H9 (cell line): ENCODE measurements at regions not wholly inside any gene's neighbourhood (a gene's known extent, or its start where the extent isn't known, plus 50 kb on each side); places are given as distances from the start of the nearest gene placed in this dataset.

Source experiments
- DNase-seq: peaks from one replicate; pipeline ENCODE4 v3.0.0-alpha.2; 2017
- H2AFZ ChIP-seq: one replicate; pipeline ENCODE4 v1.6.1; 2013; ENCODE audit warnings: mild to moderate bottlenecking, low read length, control low read depth, moderate library complexity
- H2AK5ac ChIP-seq: 2 replicates; pipeline ENCODE4 v1.6.1; 2013; ENCODE audit warnings: low read length, control low read depth, mixed read lengths; ENCODE audit not compliant: insufficient read length
- H2BK120ac ChIP-seq: one replicate; pipeline ENCODE4 v1.6.1; 2013; ENCODE audit warnings: low read depth, mild to moderate bottlenecking, low read length, control low read depth, inconsistent platforms; ENCODE audit not compliant: poor library complexity, severe bottlenecking
- H2BK12ac ChIP-seq: 2 replicates; pipeline ENCODE4 v1.6.1; 2013; ENCODE audit warnings: low read length, control low read depth, mixed read lengths, low read depth; ENCODE audit not compliant: insufficient read length
- H2BK15ac ChIP-seq: 2 replicates; pipeline ENCODE4 v1.6.1; 2013; ENCODE audit warnings: low read depth, low read length, control low read depth
- H2BK20ac ChIP-seq: one replicate; pipeline ENCODE4 v1.6.1; 2013; ENCODE audit warnings: low read depth, mild to moderate bottlenecking, low read length, control low read depth, inconsistent platforms; ENCODE audit not compliant: poor library complexity, severe bottlenecking
- H2BK5ac ChIP-seq: 2 replicates; pipeline ENCODE4 v1.6.1; 2013; ENCODE audit warnings: low read length, control low read depth, mixed read lengths; ENCODE audit not compliant: insufficient read length
- H3K14ac ChIP-seq: 2 replicates; pipeline ENCODE4 v1.6.1; 2013; ENCODE audit warnings: low read length, control low read depth; ENCODE audit not compliant: insufficient read depth
- H3K18ac ChIP-seq: 2 replicates; pipeline ENCODE4 v1.6.1; 2013; ENCODE audit warnings: low read depth, mild to moderate bottlenecking, mixed read lengths, low read length, control low read depth; ENCODE audit not compliant: insufficient read length
- H3K23ac ChIP-seq: 2 replicates; pipeline ENCODE4 v1.6.1; 2013; ENCODE audit warnings: low read length, control low read depth, mixed read lengths, low read depth; ENCODE audit not compliant: insufficient read length
- H3K23me2 ChIP-seq: 2 replicates; pipeline ENCODE4 v1.6.1; 2013; ENCODE audit warnings: low read depth, mild to moderate bottlenecking, mixed read lengths, low read length, control low read depth; ENCODE audit not compliant: insufficient read length, poor library complexity, severe bottlenecking
- H3K27ac ChIP-seq: 2 replicates; pipeline ENCODE4 v1.5.1; 2013; ENCODE audit warnings: low read length, control low read depth, mixed read lengths, low read depth; ENCODE audit not compliant: insufficient read length
- H3K27me3 ChIP-seq: 2 replicates; pipeline ENCODE4 v1.6.1; 2013; ENCODE audit warnings: low read length, control low read depth, inconsistent platforms; ENCODE audit not compliant: insufficient read depth
- H3K4ac ChIP-seq: 2 replicates; pipeline ENCODE4 v1.6.1; 2013; ENCODE audit warnings: low read depth, mild to moderate bottlenecking, control low read depth, inconsistent platforms, low read length, moderate library complexity
- H3K4me1 ChIP-seq: 2 replicates; pipeline ENCODE4 v1.6.1; 2013; ENCODE audit warnings: low read length, control low read depth, inconsistent platforms; ENCODE audit not compliant: insufficient read depth
- H3K4me2 ChIP-seq: 2 replicates; pipeline ENCODE4 v1.6.1; 2013; ENCODE audit warnings: low read length, control low read depth, mixed read lengths; ENCODE audit not compliant: insufficient read length, insufficient read depth
- H3K56ac ChIP-seq: 2 replicates; pipeline ENCODE4 v1.6.1; 2013; ENCODE audit warnings: low read depth, mild to moderate bottlenecking, mixed read lengths, low read length, control low read depth; ENCODE audit not compliant: insufficient read length
- H3K79me1 ChIP-seq: 2 replicates; pipeline ENCODE4 v1.6.1; 2013; ENCODE audit warnings: low read depth, mild to moderate bottlenecking, moderate library complexity, low read length, control low read depth, inconsistent platforms; ENCODE audit not compliant: insufficient read depth, poor library complexity, severe bottlenecking
- H3K79me2 ChIP-seq: 2 replicates; pipeline ENCODE4 v1.6.1; 2013; ENCODE audit warnings: low read length, control low read depth, inconsistent platforms; ENCODE audit not compliant: insufficient read depth
- H3K9ac ChIP-seq: 2 replicates; pipeline ENCODE4 v1.6.1; 2013; ENCODE audit warnings: low read length, control low read depth, mixed read lengths; ENCODE audit not compliant: insufficient read length; ENCODE audit errors: extremely low read depth
- H3K9me3 ChIP-seq: one replicate; pipeline ENCODE4 v1.6.1; 2013; ENCODE audit warnings: low read depth, low read length, inconsistent platforms; ENCODE audit not compliant: control insufficient read depth
- H3T11ph ChIP-seq: one replicate; pipeline ENCODE4 v1.6.1; 2013; ENCODE audit warnings: mild to moderate bottlenecking, low read length, control low read depth, inconsistent platforms
- H4K20me1 ChIP-seq: one replicate; pipeline ENCODE4 v1.6.1; 2013; ENCODE audit not compliant: control insufficient read depth, insufficient read length, insufficient read depth
- H4K5ac ChIP-seq: 2 replicates; pipeline ENCODE4 v1.6.1; 2013; ENCODE audit warnings: low read depth, mild to moderate bottlenecking, mixed read lengths, low read length, control low read depth; ENCODE audit not compliant: insufficient read length
- H4K8ac ChIP-seq: replicated peaks from 2 replicates; pipeline ENCODE4 v1.6.1; 2013; ENCODE audit warnings: low read length, control low read depth, mixed read lengths, low read depth; ENCODE audit not compliant: insufficient read length
- H4K91ac ChIP-seq: 2 replicates; pipeline ENCODE4 v1.6.1; 2013; ENCODE audit warnings: low read depth, mild to moderate bottlenecking, moderate library complexity, mixed read lengths, low read length, control low read depth; ENCODE audit not compliant: insufficient read length
- H3K27ac Mint-ChIP-seq, 3 experiments: 2 replicates in 2 of 3; 3 replicates in 1 of 3; pipeline ENCODE4 v1.8.0; 2020 to 2021; ENCODE audit warnings: mixed read lengths in 3 of 3, mild to moderate bottlenecking in 1 of 3, moderate library complexity in 1 of 3
- H3K27me3 Mint-ChIP-seq: 2 replicates; pipeline ENCODE4 v1.8.0; 2021; ENCODE audit warnings: low read depth, mild to moderate bottlenecking, moderate library complexity, mixed read lengths
- H3K36me3 Mint-ChIP-seq, 3 experiments: 2 replicates in 2 of 3; 3 replicates in 1 of 3; pipeline ENCODE4 v1.8.0; 2020 to 2021; ENCODE audit warnings: low read depth in 3 of 3, mixed read lengths in 3 of 3; ENCODE audit not compliant: insufficient read depth in 1 of 3
- H3K4me1 Mint-ChIP-seq, 2 experiments: 2 replicates each; pipeline ENCODE4 v1.8.0; 2020; ENCODE audit warnings: mixed read lengths in 2 of 2
- H3K4me3 Mint-ChIP-seq, 2 experiments: 2 replicates in 1 of 2; 3 replicates in 1 of 2; pipeline ENCODE4 v1.8.0; 2020 to 2021; ENCODE audit warnings: mild to moderate bottlenecking in 2 of 2, mixed read lengths in 2 of 2, moderate library complexity in 1 of 2
- H3K9me3 Mint-ChIP-seq, 2 experiments: 2 replicates in 1 of 2; 3 replicates in 1 of 2; pipeline ENCODE4 v1.8.0; 2020; ENCODE audit warnings: mild to moderate bottlenecking in 2 of 2, mixed read lengths in 2 of 2, moderate library complexity in 1 of 2
- CTCF ChIP-seq: fragments of 200-600 bp; sonication (generic); conservative IDR thresholded peaks from 3 replicates; pipeline ENCODE4 v1.8.0; 2021; ENCODE audit warnings: antibody characterized with exemption, mild to moderate bottlenecking
- WGBS: extraction: QIAGEN DNeasy Blood & Tissue Kit; methylation state at CpG from one replicate; pipeline ENCODE4 v1.1.7; 2013; ENCODE audit warnings: missing lambda C conversion rate, low lambda C conversion rate, mixed read lengths; ENCODE audit not compliant: insufficient read length; ENCODE audit errors: extremely low coverage; 5-methylcytosine and 5-hydroxymethylcytosine counted together

DNA sequence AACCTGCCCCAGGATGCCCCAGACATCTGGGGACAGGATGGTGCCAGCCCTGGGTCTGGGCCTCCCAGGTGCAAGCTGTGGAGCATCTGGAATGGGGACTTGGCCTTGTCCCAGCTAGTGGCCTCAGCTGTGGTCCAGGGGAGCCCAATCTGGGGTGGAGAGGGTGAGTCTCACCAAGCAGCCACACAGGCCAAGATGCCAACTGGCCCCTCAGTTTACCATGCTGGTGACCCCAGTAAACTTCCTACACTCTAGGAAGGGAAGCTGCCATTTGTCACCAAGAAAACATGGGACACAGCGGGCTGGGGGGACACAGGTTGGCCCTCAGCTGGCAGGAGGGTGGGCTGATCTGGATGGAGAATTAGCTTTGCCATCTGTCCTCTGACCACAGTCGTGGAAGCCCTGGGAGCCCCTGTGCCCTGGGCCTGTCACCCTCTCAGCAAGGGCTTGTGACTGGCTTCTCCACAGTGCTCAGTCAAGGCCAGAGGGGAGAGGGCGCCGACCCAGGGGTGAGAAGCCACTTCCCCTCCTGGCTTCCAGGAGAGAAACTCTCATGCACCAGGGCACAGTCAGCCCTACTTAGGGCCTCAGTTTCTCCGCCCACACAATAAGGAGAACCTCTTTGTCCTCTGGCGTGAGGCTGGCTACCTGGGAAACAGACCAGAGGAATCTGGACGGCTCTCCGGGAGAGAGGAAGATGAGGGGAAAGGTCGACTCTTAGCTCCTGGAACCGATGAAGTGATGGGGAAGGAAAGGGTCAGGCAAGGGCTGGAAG, 126.4 kb upstream of the SMURF2 start:
- Mint-ChIP-seq H3K27ac (no peak overlapping the region), H3K27me3 (no peaks in the 10 kb centered on the region), H3K4me3 (no peak overlapping the region), H3K9me3 (no peaks in the 10 kb centered on the region), H3K4me1 (peaks cover 3 to 4% of the 10 kb centered on the region in 2 experiments), H3K36me3 (peaks cover 0 to 10% (median 5%) of the 10 kb centered on the region in 3 experiments; a peak in 4 of 7 replicates)
- Histone ChIP-seq H3K56ac (no peak overlapping the region), H3K4ac (no peak overlapping the region), H2AK5ac (no peak overlapping the region), H4K5ac (no peak overlapping the region), H3K23ac (no peak overlapping the region), H2BK5ac (no peak overlapping the region), H3K27me3 (no peaks in the 10 kb centered on the region), H2BK15ac (no peak overlapping the region), H4K91ac (no peak overlapping the region), H3K18ac (no peak overlapping the region), H4K20me1 (peaks cover 3% of the 10 kb centered on the region), H3K9ac (no peak overlapping the region), H2BK12ac (no peak overlapping the region), H3K4me2 (no peak overlapping the region), H3K23me2 (no peaks in the 10 kb centered on the region), H2AFZ (no peak overlapping the region), H3K27ac (no peak overlapping the region), H3K4me1 (no peaks in the 10 kb centered on the region), H3K79me1 (no peaks in the 10 kb centered on the region), H2BK120ac (no peak overlapping the region), H2BK20ac (no peak overlapping the region), H4K8ac (no peak overlapping the region), H3K9me3 (no peaks in the 10 kb centered on the region), H3K79me2 (no peaks in the 10 kb centered on the region), H3T11ph (no peak overlapping the region), H3K14ac (no peak overlapping the region)
- no peak for TF ChIP-seq CTCF
- WGBS, result no CpG with 5 or more reads among the region's 10 CpGs
- DNase-seq, result no peak
